ENCODE measurements at regions not wholly inside any gene's neighbourhood (a gene's known extent, or its start where the extent isn't known, plus 50 kb on each side); places are given as distances from the start of the nearest gene placed in this dataset.
"Not testable (repeated sequence)": the region's sequence is repeated elsewhere in the genome, so short reads cannot be mapped to it uniquely, and the experiment has no call there.

DNA sequence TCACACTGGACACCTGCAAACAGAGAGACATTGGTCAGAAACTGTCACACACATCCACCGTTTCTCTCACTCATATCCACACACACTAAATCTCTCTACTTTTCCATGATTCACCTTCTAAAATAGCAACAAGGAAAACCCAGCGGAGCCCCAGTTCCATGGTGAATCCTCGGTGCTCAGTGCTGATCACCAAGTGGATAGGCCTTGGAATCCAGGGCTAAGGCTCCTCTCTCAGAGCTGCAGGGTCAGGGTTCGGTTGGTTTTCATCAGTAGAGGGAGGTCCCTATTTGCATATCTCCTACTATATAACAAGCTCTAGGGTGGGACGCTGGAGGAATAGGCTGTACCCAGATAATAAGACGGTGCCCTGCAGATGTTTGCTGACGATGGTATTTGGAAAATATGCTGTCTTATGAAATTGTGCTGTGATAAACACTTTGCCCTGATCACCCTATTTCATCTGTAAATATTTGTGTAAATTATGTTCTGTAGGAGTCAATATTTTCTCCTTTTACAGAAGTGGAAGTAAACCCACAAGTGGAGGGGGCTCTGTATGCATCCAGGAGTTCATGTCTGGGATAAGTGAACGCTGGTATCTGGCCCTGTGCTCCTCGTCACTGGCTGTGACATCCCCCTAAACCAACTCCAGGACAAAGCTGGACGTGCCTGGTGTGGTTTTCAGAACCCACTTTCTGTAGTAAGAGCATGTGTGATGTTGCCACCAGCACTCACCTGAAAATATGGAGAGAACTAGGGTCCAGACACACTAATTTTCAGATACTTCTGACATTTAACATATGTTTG lies 709.2 kb downstream of the TMEM121 start:
- DNase-seq (ENCODE audit: low read depth in 2 of 2) = no peak

DNA sequence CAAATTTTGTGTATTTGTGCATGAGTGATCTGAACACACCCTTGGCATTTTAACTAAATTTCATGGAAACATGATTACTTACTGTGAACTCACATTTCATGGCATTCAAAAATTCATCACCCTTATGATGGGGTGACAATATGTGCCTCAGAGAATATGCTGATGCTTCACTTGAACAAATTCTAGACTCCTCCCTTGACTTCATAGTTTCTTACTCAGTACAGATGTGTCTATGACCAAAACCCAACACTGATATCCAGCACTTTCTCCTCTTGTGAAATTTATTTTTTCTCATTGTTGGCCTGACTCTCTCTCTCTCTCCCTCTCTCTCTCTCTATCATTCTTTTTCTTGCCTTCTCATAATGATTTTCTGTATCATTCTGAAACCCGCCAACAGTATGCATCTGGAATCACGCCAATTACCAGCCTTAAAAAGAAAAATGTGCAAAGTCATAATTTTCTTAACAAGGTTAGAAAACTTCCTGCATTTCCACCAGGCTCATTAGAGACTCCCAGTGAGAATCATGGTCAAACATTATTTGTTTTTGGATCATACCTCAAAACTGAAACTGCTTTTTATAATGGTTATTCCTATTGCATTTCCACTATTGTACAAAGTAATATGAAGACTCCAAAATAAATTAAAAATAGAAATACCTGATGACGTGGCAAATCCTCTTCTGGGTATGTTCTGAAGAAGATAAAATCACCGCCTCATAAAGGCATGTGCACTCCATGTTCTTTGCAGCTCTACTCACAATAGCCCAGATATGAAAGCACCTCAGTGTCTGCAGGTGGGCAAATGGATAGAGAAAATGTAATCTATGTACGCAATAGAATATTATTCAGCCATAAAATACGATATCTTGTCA lies 722.2 kb downstream of the TMEM121 start:
- DNase-seq (ENCODE audit: low read depth in 2 of 2) = no peak

- DNase-seq (ENCODE audit: low read depth in 2 of 2) = not testable (repeated sequence)
Observed at GRCh38 chr14:106253995-106254394, 727.6 kb downstream of the TMEM121 start.

- peak; percentile 74 for DNase-seq (ENCODE audit: low read depth in 2 of 2)
Observed at GRCh38 chr14:106257569-106257994, 731.2 kb downstream of the TMEM121 start.

DNA sequence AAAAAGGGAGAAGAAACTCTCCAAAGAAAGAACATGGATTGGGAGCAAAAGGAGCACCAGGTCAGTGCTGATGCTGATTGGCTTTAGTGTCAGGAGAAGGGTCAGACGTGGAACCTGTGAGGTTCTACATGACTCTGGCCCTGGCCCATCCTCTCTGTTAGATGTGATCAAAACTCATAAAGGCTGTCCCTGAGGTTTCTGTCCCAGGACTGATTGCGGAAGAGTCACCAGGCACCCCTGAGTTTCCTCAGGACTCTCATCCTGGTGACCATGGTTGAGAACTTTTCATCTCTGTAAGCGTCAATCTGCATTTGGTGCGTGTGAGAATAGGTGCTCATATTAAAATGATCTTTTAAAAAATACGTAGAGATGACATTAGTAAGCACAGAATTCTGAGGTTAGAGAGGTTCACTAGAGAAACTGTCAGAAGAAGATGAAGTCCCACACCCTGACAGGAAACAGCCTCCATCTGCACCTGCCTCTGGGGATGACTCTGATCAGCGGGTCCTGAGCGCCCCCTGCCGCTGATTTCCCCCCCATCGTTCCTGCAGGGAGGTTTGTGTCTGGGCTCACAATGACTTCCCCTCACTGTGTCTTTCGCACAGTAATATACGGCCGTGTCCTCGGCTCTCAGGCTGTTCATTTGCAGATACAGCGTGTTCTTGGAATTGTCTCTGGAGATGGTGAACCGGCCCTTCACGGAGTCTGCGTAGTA lies 741.8 kb downstream of the TMEM121 start:
- DNase-seq (ENCODE audit: low read depth in 2 of 2) = peak; percentile 58 to 89

- no peak for DNase-seq (ENCODE audit: low read depth in 2 of 2)
Observed at GRCh38 chr14:106269029-106269428, 742.6 kb downstream of the TMEM121 start.

DNA sequence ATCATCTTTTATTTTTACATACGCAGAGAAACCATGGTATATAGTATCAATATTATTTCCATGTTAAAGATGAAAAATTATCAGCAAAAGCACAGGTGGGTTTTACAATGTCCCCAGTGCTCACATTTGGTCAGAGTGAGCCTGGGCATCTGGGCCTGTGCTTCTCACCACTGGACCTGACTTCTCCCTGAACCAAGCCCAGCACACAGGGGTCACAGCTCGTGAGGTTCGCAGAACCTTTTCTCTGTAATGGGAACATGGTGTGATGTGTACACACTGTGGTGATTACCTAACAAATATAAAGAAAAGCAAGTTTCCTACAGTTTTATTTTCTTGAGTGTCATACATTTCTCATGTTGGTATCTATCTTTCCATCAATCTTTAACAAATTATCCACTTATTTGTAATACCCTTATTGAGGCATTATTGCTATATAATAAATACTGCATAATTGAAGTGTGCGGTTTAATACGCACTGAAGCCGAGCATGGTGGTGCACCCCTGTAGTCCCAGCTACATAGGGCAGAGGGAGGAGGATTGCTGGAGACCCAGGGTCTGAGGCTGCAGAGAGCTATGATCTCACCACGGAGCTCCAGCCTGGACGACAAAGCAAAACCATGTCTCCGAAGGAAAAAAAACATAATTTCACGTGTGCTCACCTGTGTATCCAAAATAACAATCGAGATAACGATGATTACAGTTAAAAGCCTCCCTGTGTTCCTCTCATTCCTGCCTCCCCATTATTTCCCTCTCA lies 743.2 kb downstream of the TMEM121 start:
- DNase-seq (ENCODE audit: low read depth in 2 of 2) = no peak

DNA sequence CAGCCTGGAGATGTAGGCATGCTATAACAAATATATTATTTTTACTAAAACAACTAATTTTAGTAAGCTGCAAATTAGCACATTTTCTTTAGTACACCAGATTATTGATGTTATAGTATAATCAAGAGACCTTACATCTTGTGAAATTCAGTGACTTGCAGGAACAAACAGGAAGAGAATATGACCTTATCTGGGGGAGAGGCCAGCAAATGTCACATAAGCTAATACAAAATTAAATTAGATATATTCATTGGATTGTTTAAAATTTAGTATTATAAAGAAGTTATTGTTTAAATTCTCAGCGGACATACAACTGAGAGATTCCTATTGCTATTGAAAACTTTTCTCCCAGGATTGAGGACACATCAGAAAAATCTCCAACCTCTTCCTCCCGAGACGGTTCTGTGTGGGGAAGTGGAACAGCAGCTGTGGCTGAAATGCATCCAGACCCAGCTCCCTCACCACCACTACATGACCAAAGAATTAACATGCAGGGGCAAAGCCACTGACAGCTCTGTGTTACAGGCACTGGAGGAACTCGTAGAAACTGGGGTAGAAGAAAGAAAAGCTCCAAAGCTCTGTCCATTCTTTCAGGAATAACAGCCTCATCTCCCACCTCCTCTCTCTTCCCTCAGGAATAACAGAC lies 744.2 kb downstream of the TMEM121 start:
- DNase-seq (ENCODE audit: low read depth in 2 of 2) = not testable (repeated sequence)

DNA sequence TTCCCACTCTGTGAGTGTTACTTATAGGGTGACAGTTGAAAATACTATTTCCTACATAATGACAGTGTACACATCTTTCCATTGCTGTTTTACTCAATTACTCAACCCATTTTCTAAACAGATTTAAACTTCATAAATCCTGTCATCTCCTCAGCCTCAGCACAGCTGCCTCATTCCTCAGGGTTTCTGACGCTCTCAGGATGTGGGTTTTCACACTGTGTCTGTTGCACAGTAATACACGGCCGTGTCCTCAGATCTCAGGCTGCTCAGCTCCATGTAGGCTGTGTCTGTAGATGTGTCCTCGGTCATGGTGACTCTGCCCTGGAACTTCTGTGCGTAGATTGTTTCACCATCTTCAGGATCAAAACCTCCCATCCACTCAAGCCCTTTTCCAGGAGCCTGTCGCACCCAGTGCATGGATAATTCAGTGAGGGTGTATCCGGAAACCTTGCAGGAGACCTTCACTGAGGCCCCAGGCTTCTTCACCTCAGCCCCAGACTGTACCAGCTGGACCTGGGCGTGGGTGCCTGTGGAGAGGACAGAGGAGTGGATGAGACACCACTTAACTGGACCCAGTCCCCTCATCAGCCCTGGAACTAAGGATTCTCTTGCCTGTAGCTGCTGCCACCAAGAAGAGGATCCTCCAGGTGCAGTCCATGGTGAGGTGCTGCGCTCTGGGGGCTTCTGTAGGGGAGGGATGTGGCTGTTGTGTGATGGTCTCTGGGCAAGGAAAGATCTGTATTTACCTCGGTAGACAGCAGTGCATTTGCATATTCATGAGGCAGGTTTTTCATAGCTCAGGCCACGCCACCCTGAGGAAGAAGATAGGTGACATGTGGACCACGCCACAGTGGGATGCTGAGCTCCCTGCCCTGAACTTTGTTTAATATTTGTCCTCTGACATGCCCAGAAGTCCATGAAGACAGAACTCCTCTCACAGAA lies 750.2 kb downstream of the TMEM121 start:
- no peak for DNase-seq (ENCODE audit: low read depth in 2 of 2)

DNA sequence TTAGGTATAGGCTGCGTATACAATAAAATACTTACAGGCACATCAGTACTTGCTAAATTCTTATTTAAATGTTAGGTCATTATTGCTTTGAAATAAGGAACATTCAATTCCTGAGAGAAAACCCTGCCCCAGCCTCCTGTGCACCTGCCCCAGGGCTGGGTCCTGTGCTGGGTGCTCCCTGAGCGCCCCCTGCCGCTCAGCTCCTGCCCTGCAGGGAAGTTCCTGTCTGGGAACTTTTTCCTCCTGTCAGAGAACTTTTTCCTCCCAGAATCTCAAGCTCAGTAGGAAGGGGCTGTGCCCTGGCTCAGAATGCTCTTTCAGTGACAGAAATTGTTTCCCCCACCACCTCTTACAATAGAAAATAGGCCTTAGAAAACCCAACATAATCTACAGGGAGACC lies 751.1 kb downstream of the TMEM121 start:
- DNase-seq (ENCODE audit: low read depth in 2 of 2) = no peak

DNA sequence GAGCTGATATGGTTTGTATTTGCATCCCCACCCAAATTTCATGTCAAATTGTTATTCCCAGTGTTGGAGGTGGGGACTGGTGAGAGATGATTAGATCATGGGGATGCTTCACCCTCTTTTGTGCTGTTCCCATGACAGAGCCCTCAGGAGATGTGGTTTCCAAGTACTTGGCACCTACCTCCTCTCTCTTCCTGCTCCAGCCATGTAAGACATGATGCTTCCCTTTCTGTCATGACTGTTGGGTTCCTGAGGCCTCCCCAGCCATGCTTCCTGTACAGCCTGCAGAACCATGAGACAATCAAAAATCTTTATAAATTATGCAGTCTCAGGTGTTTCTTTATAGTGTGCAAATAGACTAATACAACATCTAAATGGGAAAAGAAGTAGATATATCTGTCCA lies 754.5 kb downstream of the TMEM121 start:
- DNase-seq (ENCODE audit: low read depth in 2 of 2) = no peak

DNA sequence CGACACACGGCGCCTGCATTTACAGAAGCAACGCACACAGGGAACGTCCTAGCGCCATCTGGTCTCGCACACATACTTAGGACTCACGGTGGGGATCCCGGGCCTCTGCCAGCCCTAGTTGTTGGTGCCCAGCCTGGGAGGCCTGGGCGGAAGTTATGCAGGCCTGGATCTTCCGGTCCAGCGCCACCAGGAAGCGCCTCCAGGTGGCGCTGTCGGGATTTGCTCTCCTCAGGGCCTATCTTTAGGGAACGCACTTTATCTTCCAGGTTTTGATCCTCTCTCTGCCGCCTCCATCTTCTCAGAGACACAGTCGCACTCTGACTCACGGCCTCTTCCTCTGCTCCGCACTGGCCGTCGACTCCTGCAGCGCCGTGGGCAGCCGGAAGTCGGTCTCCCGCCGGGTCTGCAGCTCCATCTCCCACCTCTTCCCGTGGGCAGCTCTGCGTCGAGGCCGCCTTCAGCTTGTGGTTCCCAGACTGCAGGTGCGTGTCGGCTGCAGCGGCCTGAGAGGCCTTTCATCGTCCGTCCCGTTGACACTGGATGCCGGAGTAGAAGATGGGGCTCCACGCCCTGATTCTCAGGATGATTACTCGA lies 760.4 kb downstream of the TMEM121 start:
- no peak for DNase-seq (ENCODE audit: low read depth in 2 of 2)

DNA sequence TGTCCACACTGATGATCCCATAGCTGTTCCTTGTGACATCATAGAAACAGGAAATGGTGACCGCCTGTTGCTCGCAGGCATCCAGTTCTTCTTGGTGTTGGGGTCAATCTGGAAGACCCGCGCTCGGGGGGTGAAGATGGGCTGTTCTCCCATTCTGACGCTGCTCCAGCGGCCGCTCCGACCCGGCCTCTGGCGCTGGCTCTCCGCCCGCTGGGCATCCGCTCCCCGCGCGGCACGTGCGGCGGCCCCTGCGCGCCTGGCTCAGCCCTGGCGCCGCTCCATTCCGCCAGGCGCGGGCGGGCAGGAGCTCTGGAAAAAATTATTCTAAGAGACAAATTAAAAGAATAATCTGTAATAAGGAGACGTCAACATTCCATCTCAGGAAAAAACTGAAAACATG lies 761.1 kb downstream of the TMEM121 start:
- DNase-seq (ENCODE audit: low read depth in 2 of 2) = no peak

- no peak for DNase-seq (ENCODE audit: low read depth in 2 of 2)
Observed at GRCh38 chr14:106291626-106292025, 765.2 kb downstream of the TMEM121 start.

DNA sequence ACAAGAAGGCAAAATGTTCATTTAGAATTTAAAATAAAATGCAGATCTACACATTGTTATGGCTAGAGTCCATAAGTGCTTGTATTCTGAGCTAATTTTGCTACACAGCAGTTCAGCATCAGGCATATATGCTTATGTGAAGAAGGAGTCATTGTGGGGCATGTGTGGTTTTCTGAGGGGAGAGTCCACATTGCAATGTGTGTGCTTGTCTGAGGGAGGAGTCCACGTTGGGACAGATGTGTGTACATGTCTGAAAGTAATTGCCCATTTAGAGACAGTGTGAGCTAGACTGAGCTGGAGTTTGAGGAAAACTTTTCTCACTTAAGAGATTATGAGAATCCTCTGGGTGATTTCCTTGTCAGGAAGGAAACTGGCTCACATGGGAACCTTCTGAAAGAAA lies 767.9 kb downstream of the TMEM121 start:
- no peak for DNase-seq (ENCODE audit: low read depth in 2 of 2)

DNA sequence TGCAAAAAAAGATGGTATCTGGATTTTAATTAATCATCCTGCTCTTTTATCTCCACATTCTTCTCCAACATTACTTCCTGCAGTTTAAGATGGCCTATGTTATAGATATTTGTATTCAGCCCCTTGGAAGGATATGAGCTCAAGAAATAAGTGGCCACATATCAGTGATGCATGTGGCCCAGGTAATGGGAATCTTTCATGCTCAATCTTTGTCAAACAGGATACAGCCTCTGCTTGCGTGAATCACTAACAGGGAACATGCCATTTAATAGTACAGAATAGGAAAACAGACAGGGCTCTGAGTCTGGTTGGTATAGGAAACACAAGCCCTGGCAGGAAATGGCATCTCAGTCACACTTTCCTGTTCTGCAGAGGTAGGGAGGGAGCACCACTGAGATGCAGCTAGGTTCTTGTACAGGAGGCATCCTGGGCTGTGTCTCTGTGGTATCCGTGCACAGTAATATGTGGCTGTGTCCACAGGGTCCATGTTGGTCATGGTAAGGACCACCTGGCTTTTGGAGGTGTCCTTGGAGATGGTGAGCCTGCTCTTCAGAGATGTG lies 774.6 kb downstream of the TMEM121 start:
- not testable (repeated sequence) for DNase-seq (ENCODE audit: low read depth in 2 of 2)

GRCh38 chr14:106301609-106302008 lies 775.2 kb downstream of the TMEM121 start:
- not testable (repeated sequence) for DNase-seq (ENCODE audit: low read depth in 2 of 2)

DNA sequence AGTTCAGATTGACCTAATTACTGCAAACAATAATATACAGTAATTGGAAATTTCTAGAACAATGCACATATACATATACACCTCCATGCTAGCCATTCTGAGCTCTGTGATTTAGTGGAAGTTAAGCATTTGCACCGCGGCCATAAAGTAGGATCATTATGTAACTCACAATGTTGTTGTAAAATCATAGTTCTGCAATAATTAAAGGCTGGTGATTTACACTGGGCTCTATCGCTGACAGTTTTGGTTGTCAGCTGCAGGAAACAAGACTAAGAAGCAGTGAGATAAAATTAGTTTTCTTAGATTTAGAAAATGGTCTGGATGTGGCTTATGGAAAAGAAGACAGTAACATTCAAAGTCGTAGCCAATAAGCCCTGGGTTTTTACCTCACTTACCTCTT lies 776.3 kb downstream of the TMEM121 start:
- DNase-seq (ENCODE audit: low read depth in 2 of 2) = no peak

DNA sequence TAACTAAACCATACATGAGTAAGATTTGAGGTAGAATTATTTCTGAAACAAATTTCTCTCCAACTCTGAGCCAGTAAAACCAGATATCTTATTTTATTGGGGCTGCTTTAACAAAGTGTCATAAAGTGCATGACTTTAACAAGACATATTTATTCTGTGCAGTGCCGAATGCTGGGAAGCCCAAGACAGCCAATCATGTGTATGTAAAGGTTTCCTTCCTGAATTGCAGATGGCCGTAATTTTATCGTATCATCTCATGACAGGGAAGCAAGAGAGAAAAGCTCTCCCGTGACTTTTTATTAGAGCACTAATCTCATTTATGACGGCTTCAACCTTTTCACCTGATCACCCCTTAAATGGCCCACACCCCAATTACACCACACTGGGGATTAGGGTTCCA lies 777.9 kb downstream of the TMEM121 start:
- DNase-seq (ENCODE audit: low read depth in 2 of 2) = no peak
